ENCODE measurements at regions not wholly inside any gene's neighbourhood (a gene's known extent, or its start where the extent isn't known, plus 50 kb on each side); places are given as distances from the start of the nearest gene placed in this dataset.

DNA sequence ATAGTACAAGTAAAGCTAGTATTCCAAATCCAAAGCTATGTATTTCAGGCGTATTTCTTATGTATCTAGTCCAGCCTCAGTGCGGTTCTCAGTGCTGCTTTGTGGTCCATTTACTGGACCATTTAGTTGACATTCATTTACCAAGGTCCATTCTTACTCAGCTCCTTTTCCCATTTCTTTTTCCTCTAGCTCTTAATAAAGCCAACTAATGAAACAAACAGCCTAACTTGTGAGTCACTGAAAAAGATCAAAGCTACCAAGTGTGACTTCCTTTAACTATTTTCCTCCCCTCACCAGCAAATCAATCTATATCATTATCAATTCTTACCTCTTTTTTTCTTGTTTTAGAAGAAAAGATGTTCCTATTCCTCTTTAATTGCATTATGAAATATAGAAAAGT lies 64.0 kb downstream of the CYB561 start:
- no peak for DNase-seq (ENCODE audit: low read depth)
